Parathyroid adenoma (tissue), 2 donors: ENCODE measurements at regions not wholly inside any gene's neighbourhood (a gene's known extent, or its start where the extent isn't known, plus 50 kb on each side); places are given as distances from the start of the nearest gene placed in this dataset.

Source experiments
- H2AFZ ChIP-seq: fragments of 300-600 bp; sonication (generic); one replicate; pipeline ENCODE4 v1.7.0; 2017; ENCODE audit warnings: antibody characterized with exemption, mild to moderate bottlenecking
- H3K27ac ChIP-seq: fragments of 300-600 bp; sonication (generic); one replicate; pipeline ENCODE4 v1.7.0; 2017
- H3K27me3 ChIP-seq: fragments of 300-600 bp; sonication (generic); one replicate; pipeline ENCODE4 v1.7.0; 2017; ENCODE audit warnings: low read length; ENCODE audit not compliant: control insufficient read depth, insufficient read depth
- H3K36me3 ChIP-seq: fragments of 300-600 bp; sonication (generic); one replicate; pipeline ENCODE4 v1.7.0; 2017; ENCODE audit warnings: low read length; ENCODE audit not compliant: control insufficient read depth, insufficient read depth
- H3K4me1 ChIP-seq: fragments of 300-600 bp; sonication (generic); one replicate; pipeline ENCODE4 v1.7.0; 2017; ENCODE audit warnings: control low read depth
- H3K4me2 ChIP-seq: fragments of 300-600 bp; sonication (generic); one replicate; pipeline ENCODE4 v1.7.0; 2017; ENCODE audit warnings: low read length
- H3K4me3 ChIP-seq: fragments of 300-600 bp; sonication (generic); one replicate; pipeline ENCODE4 v1.7.0; 2017; ENCODE audit warnings: low read depth, low read length
- H3K79me2 ChIP-seq: fragments of 300-600 bp; sonication (generic); one replicate; pipeline ENCODE4 v1.7.0; 2017; ENCODE audit warnings: control low read depth
- H3K9ac ChIP-seq: fragments of 300-600 bp; sonication (generic); one replicate; pipeline ENCODE4 v1.7.0; 2017; ENCODE audit warnings: mild to moderate bottlenecking
- H3K9me3 ChIP-seq: fragments of 300-600 bp; sonication (generic); one replicate; pipeline ENCODE4 v1.7.0; 2017; ENCODE audit warnings: low read length; ENCODE audit not compliant: control insufficient read depth
- CTCF ChIP-seq: fragments of 300-600 bp; sonication (generic); IDR thresholded peaks from one replicate; pipeline ENCODE4 v1.7.0; 2017; ENCODE audit warnings: antibody characterized with exemption, mild to moderate bottlenecking
- donor health status: primary hyperparathyroidism.

DNA sequence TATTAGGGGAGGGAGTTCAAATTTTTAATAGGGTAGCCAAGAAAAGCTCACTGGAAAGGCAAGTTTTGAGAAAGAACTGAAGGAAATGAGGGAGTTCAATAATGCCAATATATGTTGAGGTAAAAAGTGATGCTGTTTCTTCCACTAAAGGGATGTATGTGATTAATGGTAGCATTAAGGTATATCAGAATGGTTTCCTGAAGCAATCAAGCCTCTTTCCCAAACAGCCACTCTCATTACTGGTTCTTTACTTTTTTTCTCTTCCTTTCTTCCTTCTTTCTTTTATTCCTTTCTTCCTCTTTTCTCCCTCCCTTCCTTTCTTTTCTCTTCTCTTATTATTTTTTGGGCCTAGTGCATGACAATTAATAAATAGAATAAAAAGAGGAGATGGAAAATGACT is 433.5 kb downstream of the SATB2 start:
- no peaks in the 10 kb centered on the region for H3K9me3 ChIP-seq
- no peaks in the 10 kb centered on the region for H3K27me3 ChIP-seq
- H3K27ac ChIP-seq = no peak overlapping the region
- H3K36me3 ChIP-seq = no peaks in the 10 kb centered on the region
- H2AFZ ChIP-seq = no peak overlapping the region
- no peak for TF ChIP-seq CTCF
- no peaks in the 10 kb centered on the region for H3K79me2 ChIP-seq
- no peak overlapping the region for H3K4me2 ChIP-seq
- H3K9ac ChIP-seq = no peak overlapping the region
- H3K4me1 ChIP-seq = no peaks in the 10 kb centered on the region
- H3K4me3 ChIP-seq = no peak overlapping the region

DNA sequence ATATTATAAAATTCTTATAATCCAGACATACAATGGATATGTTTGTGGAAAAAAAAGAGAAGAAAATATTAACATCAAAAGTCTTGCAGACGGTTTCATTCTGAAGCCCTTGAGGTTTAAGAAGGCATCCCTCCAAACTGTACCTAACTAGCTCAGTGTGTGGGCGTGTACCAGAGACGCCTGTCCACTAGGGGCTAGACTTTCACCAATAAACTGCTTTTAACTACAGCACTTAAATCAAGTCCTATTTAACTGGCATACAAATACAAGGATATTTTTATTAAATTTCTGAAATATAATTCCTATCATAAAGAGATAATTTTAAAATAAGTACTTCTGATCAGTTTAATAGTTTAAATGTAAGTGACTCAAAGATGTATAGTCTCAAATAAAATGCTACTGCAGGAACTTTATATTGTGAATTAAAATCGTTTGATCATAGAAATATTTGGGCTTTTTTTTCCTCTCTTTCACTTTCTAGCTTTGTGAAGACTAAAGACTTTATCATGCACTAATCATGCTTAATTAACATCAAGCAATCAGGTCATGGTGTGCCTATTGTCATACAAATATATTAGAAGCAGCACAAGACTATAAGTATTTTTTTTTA is 437.7 kb downstream of the SATB2 start:
- Histone ChIP-seq H3K36me3 (no peaks in the 10 kb centered on the region), H3K79me2 (no peaks in the 10 kb centered on the region), H3K27ac (no peak overlapping the region), H3K9ac (no peak overlapping the region), H3K9me3 (no peaks in the 10 kb centered on the region), H3K4me1 (no peaks in the 10 kb centered on the region), H3K4me2 (no peak overlapping the region), H3K4me3 (no peak overlapping the region), H3K27me3 (no peaks in the 10 kb centered on the region), H2AFZ (no peak overlapping the region)
- no peak for TF ChIP-seq CTCF

GRCh38 chr2:199018826-199019225 is 438.9 kb downstream of the SATB2 start:
- no peak for TF ChIP-seq CTCF
- no peaks in the 10 kb centered on the region for H3K4me1 ChIP-seq
- no peak overlapping the region for H3K9ac ChIP-seq
- no peaks in the 10 kb centered on the region for H3K79me2 ChIP-seq
- no peak overlapping the region for H2AFZ ChIP-seq
- H3K27ac ChIP-seq = no peak overlapping the region
- H3K4me2 ChIP-seq = no peak overlapping the region
- H3K27me3 ChIP-seq = no peaks in the 10 kb centered on the region
- no peak overlapping the region for H3K4me3 ChIP-seq
- no peaks in the 10 kb centered on the region for H3K9me3 ChIP-seq
- no peaks in the 10 kb centered on the region for H3K36me3 ChIP-seq

- no peak overlapping the region for H3K9ac ChIP-seq
- no peak overlapping the region for H2AFZ ChIP-seq
- TF ChIP-seq CTCF = no peak
- no peak overlapping the region for H3K27ac ChIP-seq
- no peaks in the 10 kb centered on the region for H3K36me3 ChIP-seq
- H3K9me3 ChIP-seq = no peaks in the 10 kb centered on the region
- no peak overlapping the region for H3K4me2 ChIP-seq
- H3K4me3 ChIP-seq = no peak overlapping the region
- H3K27me3 ChIP-seq = no peaks in the 10 kb centered on the region
- no peaks in the 10 kb centered on the region for H3K79me2 ChIP-seq
- H3K4me1 ChIP-seq = no peaks in the 10 kb centered on the region
These were observed 442.7 kb downstream of the SATB2 start for GRCh38 chr2:199015072-199015471.

- no peaks in the 10 kb centered on the region for H3K9me3 ChIP-seq
- H3K4me3 ChIP-seq = no peak overlapping the region
- H3K36me3 ChIP-seq = no peaks in the 10 kb centered on the region
- H3K79me2 ChIP-seq = no peaks in the 10 kb centered on the region
- H2AFZ ChIP-seq = no peak overlapping the region
- no peak overlapping the region for H3K9ac ChIP-seq
- no peak overlapping the region for H3K27ac ChIP-seq
- H3K27me3 ChIP-seq = no peaks in the 10 kb centered on the region
- H3K4me1 ChIP-seq = no peaks in the 10 kb centered on the region
- no peak for TF ChIP-seq CTCF
- no peak overlapping the region for H3K4me2 ChIP-seq
These were observed 443.5 kb downstream of the SATB2 start for GRCh38 chr2:199014226-199014625.
